ENCODE measurements at regions not wholly inside any gene's neighbourhood (a gene's known extent, or its start where the extent isn't known, plus 50 kb on each side); places are given as distances from the start of the nearest gene placed in this dataset.

DNA sequence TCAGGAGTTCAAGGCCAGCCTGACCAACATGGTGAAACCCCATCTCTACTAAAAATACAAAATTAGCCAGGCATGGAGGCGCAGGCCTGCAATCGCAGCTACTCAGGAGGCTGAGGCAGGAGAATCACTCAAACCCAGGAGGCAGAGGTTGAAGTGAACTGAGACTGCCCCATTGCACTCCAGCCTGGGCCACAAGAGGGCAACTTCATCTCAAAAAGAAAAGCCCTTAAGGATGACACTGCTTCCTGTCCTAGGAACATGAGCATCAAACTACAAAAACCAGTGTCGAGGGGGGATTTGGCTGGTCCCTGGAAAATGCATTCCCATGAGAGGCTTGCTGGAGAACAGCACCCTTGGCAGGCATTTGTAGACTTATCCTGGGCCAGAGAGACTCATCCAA is 449.5 kb upstream of the PSMD7 start:
- DNase-seq (ENCODE audit: low spot score) (no peak), ATAC-seq (no peak), FAIRE-seq (no peak)
- intact Hi-C loops (cut with micrococcal nuclease; ENCODE audit: unreplicated experiment) (no loop called here), in situ Hi-C loops (cut with HindIII; ENCODE audit: extremely low pct_ligation_motif_present, low pct_unique_long_range_greater_than_20kb) (no loop called here)
- Histone ChIP-seq H4K20me1 (ENCODE audit: insufficient read depth, low read length) (no peaks in the 10 kb centered on the region), H3K27ac (ENCODE audit: extremely low read length, insufficient read depth, low read length) (no peak overlapping the region), H3K27me3 (ENCODE audit: control insufficient read depth in 1 of 2, insufficient read depth in 2 of 2, low read length in 2 of 2) (peaks cover 0 to 5% of the 10 kb centered on the region in 2 experiments; a peak in 2 of 5 replicates), H3K9ac (ENCODE audit: insufficient read depth, low read depth, low read length) (no peak overlapping the region), H3K36me3 (replicated peaks in 1 of 2; ENCODE audit: control insufficient read depth in 1 of 2, insufficient read depth in 2 of 2, low read length in 2 of 2) (no peaks in the 10 kb centered on the region), H2AFZ (ENCODE audit: low read length) (no peak overlapping the region), H3K4me1 (ENCODE audit: insufficient read depth, low read length) (no peaks in the 10 kb centered on the region), H3K4me3 (replicated peaks in 1 of 3; ENCODE audit: insufficient read depth in 1 of 3, low read depth in 2 of 3, low read length in 3 of 3) (no peak overlapping the region), H3K4me2 (ENCODE audit: low read depth, low read length) (no peak overlapping the region), H3K79me2 (ENCODE audit: insufficient read depth, low read length) (no peaks in the 10 kb centered on the region), H3K9me3 (ENCODE audit: low read length) (no peaks in the 10 kb centered on the region)
- TF ChIP-seq ZBTB8A (CRISPR knock-in tag; IDR thresholded peaks at IDR 0.05; ENCODE audit: borderline replicate concordance, low read depth) (no peak), ZNF10 (CRISPR knock-in tag; IDR thresholded peaks at IDR 0.05; ENCODE audit: borderline replicate concordance, low read depth) (no peak)
- TF ChIP-seq, protein P1, sequence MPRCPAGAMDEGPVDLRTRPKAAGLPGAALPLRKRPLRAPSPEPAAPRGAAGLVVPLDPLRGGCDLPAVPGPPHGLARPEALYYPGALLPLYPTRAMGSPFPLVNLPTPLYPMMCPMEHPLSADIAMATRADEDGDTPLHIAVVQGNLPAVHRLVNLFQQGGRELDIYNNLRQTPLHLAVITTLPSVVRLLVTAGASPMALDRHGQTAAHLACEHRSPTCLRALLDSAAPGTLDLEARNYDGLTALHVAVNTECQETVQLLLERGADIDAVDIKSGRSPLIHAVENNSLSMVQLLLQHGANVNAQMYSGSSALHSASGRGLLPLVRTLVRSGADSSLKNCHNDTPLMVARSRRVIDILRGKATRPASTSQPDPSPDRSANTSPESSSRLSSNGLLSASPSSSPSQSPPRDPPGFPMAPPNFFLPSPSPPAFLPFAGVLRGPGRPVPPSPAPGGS (CRISPR knock-in tag; IDR thresholded peaks at IDR 0.05) = no peak
- TF ChIP-seq, protein P2, sequence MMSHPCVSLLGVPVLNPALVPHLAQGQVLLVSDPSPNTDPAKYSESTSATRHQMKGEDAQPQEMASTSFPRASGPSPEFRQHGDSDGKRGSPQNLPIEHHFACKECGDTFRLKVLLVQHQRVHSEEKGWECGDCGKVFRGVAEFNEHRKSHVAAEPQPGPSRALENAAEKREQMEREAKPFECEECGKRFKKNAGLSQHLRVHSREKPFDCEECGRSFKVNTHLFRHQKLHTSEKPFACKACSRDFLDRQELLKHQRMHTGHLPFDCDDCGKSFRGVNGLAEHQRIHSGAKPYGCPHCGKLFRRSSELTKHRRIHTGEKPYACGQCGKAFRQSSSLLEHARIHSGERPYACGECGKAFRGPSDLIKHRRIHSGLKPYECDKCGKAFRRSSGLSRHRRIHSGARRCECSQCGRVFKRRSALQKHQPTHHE (CRISPR knock-in tag; IDR thresholded peaks at IDR 0.05; ENCODE audit: borderline replicate concordance) = no peak
- TF ChIP-seq, protein P3, sequence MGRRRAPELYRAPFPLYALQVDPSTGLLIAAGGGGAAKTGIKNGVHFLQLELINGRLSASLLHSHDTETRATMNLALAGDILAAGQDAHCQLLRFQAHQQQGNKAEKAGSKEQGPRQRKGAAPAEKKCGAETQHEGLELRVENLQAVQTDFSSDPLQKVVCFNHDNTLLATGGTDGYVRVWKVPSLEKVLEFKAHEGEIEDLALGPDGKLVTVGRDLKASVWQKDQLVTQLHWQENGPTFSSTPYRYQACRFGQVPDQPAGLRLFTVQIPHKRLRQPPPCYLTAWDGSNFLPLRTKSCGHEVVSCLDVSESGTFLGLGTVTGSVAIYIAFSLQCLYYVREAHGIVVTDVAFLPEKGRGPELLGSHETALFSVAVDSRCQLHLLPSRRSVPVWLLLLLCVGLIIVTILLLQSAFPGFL (CRISPR knock-in tag; IDR thresholded peaks at IDR 0.05) = no peak
- CTCF ChIA-PET (ENCODE audit: low intra/inter-chr PET ratio, low total read pairs) = no interaction called here
- WGBS (ENCODE audit: low lambda C conversion rate) = 36% methylated on average over 3 of the region's 3 CpGs
- BruUV-seq (replicated peaks) = no TSS peak
- POLR2A ChIA-PET = no interaction called here

Measured in HepG2 (cell line).